Activated CD4-positive, alpha-beta T cell treated with anti-CD3 and anti-CD28 coated beads, Interleukin-2, amount 10 ng/mL, durations not matched to agents 7 days and 5 days (primary cell): ENCODE measurements at regions not wholly inside any gene's neighbourhood (a gene's known extent, or its start where the extent isn't known, plus 50 kb on each side); places are given as distances from the start of the nearest gene placed in this dataset.

Experiments used
- CTCF ChIA-PET: fragments of 350-600 bp; sonication (Branson Sonifier 250); formaldehyde crosslinking; loops from one replicate; lab custom pipeline; 2021; ENCODE audit warnings: antibody characterized with exemption; lab: Charles Lee
- POLR2A ChIA-PET: fragments of 350-600 bp; sonication (Branson Sonifier 250); formaldehyde crosslinking; loops from one replicate; lab custom pipeline; 2021; ENCODE audit warnings: antibody characterized with exemption; lab: Charles Lee
- DNase-seq: peaks from one replicate; pipeline ENCODE4 v3.0.0-alpha.2; 2020
- H3K27ac Mint-ChIP-seq: one replicate; pipeline ENCODE4 v1.8.0; 2021; ENCODE audit warnings: mild to moderate bottlenecking, moderate library complexity, mixed read lengths
- H3K27me3 Mint-ChIP-seq: one replicate; pipeline ENCODE4 v1.8.0; 2021; ENCODE audit warnings: mixed read lengths
- H3K36me3 Mint-ChIP-seq: one replicate; pipeline ENCODE4 v1.8.0; 2021; ENCODE audit warnings: low read depth, mixed read lengths
- H3K4me1 Mint-ChIP-seq: one replicate; pipeline ENCODE4 v1.8.0; 2021; ENCODE audit warnings: mixed read lengths
- H3K4me3 Mint-ChIP-seq: one replicate; pipeline ENCODE4 v1.8.0; 2021; ENCODE audit warnings: mild to moderate bottlenecking, moderate library complexity, mixed read lengths
- H3K9me3 Mint-ChIP-seq: one replicate; pipeline ENCODE4 v1.8.0; 2021; ENCODE audit warnings: mixed read lengths

DNA sequence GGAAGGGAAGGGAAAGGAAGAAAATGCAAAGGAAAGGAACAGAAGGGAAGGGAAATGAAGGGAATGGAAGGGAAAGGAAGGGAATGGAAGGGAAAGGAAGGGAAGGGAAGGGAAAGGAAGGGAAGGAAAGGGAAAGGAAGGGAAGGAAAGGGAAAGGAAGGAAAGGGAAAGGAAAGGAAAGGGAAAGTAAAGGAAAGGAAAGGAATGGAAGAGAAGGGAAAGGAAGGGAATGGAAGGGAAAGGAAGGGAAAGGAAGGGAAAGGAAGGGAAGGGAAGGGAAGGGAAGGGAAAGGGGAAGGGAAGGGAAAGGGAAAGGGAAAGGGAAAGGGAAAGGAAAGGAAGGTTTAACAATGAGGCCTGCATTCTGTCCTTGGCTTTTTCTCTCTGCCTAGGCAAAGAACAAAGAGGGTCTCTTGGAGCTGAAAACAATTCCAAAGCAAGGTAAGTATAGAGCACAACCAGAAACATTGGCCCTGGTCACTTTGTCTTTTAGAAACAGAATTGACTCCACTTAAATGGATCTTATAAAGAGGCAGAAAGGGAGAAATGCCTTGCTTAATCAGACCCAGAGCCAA is 525.9 kb upstream of the TMPO start:
- Mint-ChIP-seq H3K27me3 (no peaks in the 10 kb centered on the region), H3K4me1 (no peaks in the 10 kb centered on the region), H3K36me3 (no peaks in the 10 kb centered on the region), H3K9me3 (no peaks in the 10 kb centered on the region), H3K4me3 (no peak overlapping the region), H3K27ac (no peak overlapping the region)
- no peak for DNase-seq
- CTCF ChIA-PET = interaction anchor here (0.6 kb wide), 1 partner anchor 13 kb away, joined by 3 read pairs; no protein-coding TSS in a partner anchor
- POLR2A ChIA-PET = no interaction called here

GRCh38 chr12:97994746-97995484 is 520.5 kb upstream of the TMPO start:
- no peaks in the 10 kb centered on the region for H3K36me3 Mint-ChIP-seq
- H3K4me3 Mint-ChIP-seq = no peak overlapping the region
- no peaks in the 10 kb centered on the region for H3K4me1 Mint-ChIP-seq
- no peaks in the 10 kb centered on the region for H3K9me3 Mint-ChIP-seq
- no peak overlapping the region for H3K27ac Mint-ChIP-seq
- H3K27me3 Mint-ChIP-seq = no peaks in the 10 kb centered on the region
- ChIA-PET CTCF (no interaction called here), POLR2A (no interaction called here)
- DNase-seq = no peak

DNA sequence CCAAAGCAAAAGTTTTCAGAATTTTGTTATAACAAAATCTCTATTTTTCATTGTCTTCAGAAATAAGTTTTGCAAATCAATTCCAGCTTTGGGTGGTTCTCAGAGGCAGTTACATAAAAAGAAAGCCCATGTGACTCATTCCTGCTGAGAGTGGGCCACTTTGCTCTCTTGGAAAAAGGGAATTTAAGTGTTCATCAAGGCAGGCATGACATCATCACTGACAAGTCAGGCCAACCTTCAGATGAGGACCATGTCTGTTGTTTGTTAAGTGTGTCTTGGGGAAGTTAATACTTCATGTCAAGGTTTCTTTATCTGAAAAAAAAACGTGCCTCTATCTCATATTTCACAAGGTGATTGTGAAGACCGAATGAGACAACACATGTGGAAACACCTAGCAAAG is 519.8 kb upstream of the TMPO start:
- CTCF ChIA-PET = no interaction called here
- no peak overlapping the region for H3K27ac Mint-ChIP-seq

GRCh38 chr12:98001430-98001829 is 514.0 kb upstream of the TMPO start:
- no peak overlapping the region for H3K4me3 Mint-ChIP-seq
- no peak for DNase-seq
- POLR2A ChIA-PET = no interaction called here
- H3K36me3 Mint-ChIP-seq = no peaks in the 10 kb centered on the region
- CTCF ChIA-PET = no interaction called here
- peaks cover 4% of the 10 kb centered on the region for H3K27me3 Mint-ChIP-seq
- H3K9me3 Mint-ChIP-seq = no peaks in the 10 kb centered on the region
- H3K27ac Mint-ChIP-seq = no peak overlapping the region
- H3K4me1 Mint-ChIP-seq = no peaks in the 10 kb centered on the region

More for the DNA sequence above, 519.8 kb upstream of the TMPO start:
- POLR2A ChIA-PET = no interaction called here
- H3K36me3 Mint-ChIP-seq = no peaks in the 10 kb centered on the region
- no peaks in the 10 kb centered on the region for H3K4me1 Mint-ChIP-seq
- H3K27me3 Mint-ChIP-seq = no peaks in the 10 kb centered on the region
- H3K4me3 Mint-ChIP-seq = no peak overlapping the region
- no peaks in the 10 kb centered on the region for H3K9me3 Mint-ChIP-seq
- DNase-seq = no peak

DNA sequence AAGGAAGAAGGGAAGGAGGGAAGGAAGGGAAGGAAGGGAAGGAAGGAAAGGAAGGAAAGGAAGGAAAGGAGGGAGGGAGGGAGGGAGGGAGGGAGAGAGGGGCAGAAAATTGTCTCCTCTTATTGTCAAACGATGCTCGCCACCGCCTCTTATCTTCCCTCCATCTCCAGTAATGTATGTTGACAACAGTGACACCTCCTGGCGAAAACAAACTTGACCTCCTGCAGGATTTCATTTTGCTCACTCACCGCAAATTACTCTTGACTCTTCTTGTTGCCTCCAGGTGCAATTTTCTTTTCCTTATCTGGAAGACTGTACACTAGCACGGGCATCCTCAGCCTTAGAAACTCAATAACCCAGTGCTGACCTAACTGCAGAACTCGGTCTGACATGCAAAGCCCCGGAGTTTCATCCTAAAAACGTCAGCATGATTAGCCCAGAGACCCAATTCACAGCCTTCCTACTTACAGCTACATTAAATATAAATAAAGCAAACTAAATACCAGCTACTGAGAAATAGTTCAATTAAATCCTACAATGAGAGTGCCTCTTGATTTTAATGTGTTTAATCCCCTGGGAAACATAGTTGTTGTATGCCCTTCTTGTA is 512.4 kb upstream of the TMPO start:
- H3K9me3 Mint-ChIP-seq = no peaks in the 10 kb centered on the region
- POLR2A ChIA-PET = no interaction called here
- DNase-seq = peak; percentile 26
- H3K4me3 Mint-ChIP-seq = no peak overlapping the region
- no peaks in the 10 kb centered on the region for H3K36me3 Mint-ChIP-seq
- H3K4me1 Mint-ChIP-seq = no peaks in the 10 kb centered on the region
- no peak overlapping the region for H3K27ac Mint-ChIP-seq
- CTCF ChIA-PET = interaction anchor here (0.6 kb wide), 1 partner anchor 335 kb away, joined by 3 read pairs; no protein-coding TSS in a partner anchor
- H3K27me3 Mint-ChIP-seq = peaks cover 4% of the 10 kb centered on the region

DNA sequence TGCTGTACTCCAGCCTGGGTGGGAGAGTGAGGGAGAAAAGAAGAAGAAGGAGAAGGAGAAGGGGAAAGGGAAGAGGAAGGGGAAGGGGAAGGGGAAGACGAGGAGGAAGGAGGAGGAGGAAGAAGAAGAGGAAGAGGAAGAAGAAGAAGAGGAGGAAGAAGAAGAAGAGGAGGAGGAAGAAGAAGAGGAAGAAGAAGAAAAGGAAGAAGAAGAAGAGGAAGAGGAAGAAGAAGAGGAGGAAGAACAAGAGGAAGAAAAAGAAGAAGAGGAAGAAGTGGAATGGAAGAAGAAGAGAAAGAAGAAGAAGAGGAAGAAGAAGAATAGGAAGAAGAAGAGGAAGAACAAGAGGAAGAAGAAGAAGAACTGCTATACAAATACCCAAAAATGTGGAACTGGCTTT is 507.4 kb upstream of the TMPO start:
- no peak overlapping the region for H3K27ac Mint-ChIP-seq
- H3K4me1 Mint-ChIP-seq = no peaks in the 10 kb centered on the region
- H3K4me3 Mint-ChIP-seq = no peak overlapping the region
- DNase-seq = no peak
- peaks cover 4% of the 10 kb centered on the region for H3K9me3 Mint-ChIP-seq
- CTCF ChIA-PET = no interaction called here
- H3K36me3 Mint-ChIP-seq = no peaks in the 10 kb centered on the region
- H3K27me3 Mint-ChIP-seq = peaks cover 1% of the 10 kb centered on the region
- POLR2A ChIA-PET = no interaction called here

- Mint-ChIP-seq H3K4me1 (no peaks in the 10 kb centered on the region), H3K36me3 (no peaks in the 10 kb centered on the region), H3K27ac (no peak overlapping the region), H3K27me3 (no peaks in the 10 kb centered on the region), H3K9me3 (peaks cover 4% of the 10 kb centered on the region), H3K4me3 (no peak overlapping the region)
- no peak for DNase-seq
- CTCF ChIA-PET = no interaction called here
- POLR2A ChIA-PET = no interaction called here
These were observed 501.8 kb upstream of the TMPO start for GRCh38 chr12:98013560-98013959.

GRCh38 chr12:98018836-98019235 is 496.6 kb upstream of the TMPO start:
- Mint-ChIP-seq H3K4me3 (no peak overlapping the region), H3K9me3 (no peaks in the 10 kb centered on the region), H3K4me1 (no peaks in the 10 kb centered on the region), H3K36me3 (no peaks in the 10 kb centered on the region), H3K27me3 (no peaks in the 10 kb centered on the region), H3K27ac (no peak overlapping the region)
- ChIA-PET POLR2A (no interaction called here), CTCF (no interaction called here)
- DNase-seq = no peak

- DNase-seq = no peak
- Mint-ChIP-seq H3K4me3 (no peak overlapping the region), H3K9me3 (no peaks in the 10 kb centered on the region), H3K27me3 (no peaks in the 10 kb centered on the region), H3K4me1 (no peaks in the 10 kb centered on the region), H3K27ac (no peak overlapping the region), H3K36me3 (no peaks in the 10 kb centered on the region)
- CTCF ChIA-PET = no interaction called here
- POLR2A ChIA-PET = no interaction called here
These were observed 495.0 kb upstream of the TMPO start for GRCh38 chr12:98020376-98020775.

DNA sequence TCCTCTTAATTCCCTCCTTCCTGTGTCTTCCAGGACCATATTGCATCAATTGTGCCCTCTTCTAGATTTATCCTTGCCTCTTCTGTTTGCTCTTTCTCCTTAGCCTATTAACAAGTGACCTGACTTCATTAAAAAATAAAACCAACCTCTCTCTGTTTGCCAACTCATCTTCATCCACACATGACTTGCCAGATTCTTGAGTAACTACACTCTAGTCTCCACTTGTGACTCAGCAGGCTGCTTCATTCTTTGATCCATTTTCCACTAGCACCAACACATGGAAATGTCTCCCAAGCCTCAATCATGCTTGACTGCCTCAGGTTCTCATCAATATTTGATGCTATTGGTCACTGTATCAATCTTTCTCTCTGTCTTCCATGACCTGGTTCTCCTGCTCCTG is 492.4 kb upstream of the TMPO start:
- POLR2A ChIA-PET = no interaction called here
- CTCF ChIA-PET = no interaction called here

DNA sequence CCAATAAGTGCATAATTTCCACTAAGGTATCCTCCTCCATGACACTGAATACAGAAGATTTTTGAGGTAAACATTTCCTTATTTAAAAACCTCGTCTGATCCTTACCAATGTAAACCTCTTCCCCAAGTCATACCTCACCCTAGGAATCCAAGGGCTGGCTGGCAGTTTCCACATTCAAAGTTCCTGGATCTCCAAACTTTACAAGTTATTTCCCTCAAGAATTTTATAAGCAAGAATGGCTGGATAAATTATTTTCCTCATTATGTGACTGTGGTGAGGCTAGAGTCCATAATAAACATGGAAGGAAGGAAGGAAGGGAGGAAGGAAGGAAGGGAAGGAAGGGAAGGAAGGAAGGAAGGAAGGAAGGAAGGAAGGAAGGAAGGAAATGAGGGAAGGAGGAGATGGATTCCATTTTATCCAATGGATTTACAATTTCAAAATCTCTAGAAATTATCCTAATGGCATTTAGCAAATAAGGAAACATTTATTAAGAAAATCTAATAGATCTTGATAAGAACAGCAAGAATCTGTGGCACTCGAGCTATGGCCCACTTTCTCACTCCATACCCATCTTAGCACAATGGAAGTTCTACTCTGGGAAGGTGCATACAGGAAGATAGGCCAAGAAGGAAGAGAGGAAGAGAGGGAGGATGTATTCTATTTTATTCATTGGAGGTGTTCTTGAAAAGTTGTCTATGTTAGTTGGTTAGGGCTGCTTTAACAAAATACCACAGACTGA is 477.8 kb upstream of the TMPO start:
- Mint-ChIP-seq H3K9me3 (no peaks in the 10 kb centered on the region), H3K4me1 (no peaks in the 10 kb centered on the region), H3K36me3 (no peaks in the 10 kb centered on the region), H3K27ac (no peak overlapping the region), H3K4me3 (no peak overlapping the region), H3K27me3 (no peaks in the 10 kb centered on the region)
- ChIA-PET POLR2A (no interaction called here), CTCF (no interaction called here)
- no peak for DNase-seq

More for the DNA sequence above, 492.4 kb upstream of the TMPO start:
- no peak overlapping the region for H3K27ac Mint-ChIP-seq
- H3K9me3 Mint-ChIP-seq = no peaks in the 10 kb centered on the region
- H3K27me3 Mint-ChIP-seq = no peaks in the 10 kb centered on the region
- H3K36me3 Mint-ChIP-seq = no peaks in the 10 kb centered on the region
- no peaks in the 10 kb centered on the region for H3K4me1 Mint-ChIP-seq
- no peak for DNase-seq
- H3K4me3 Mint-ChIP-seq = no peak overlapping the region

- H3K27ac Mint-ChIP-seq = no peak overlapping the region
- no peak for DNase-seq
- H3K27me3 Mint-ChIP-seq = no peaks in the 10 kb centered on the region
- CTCF ChIA-PET = no interaction called here
- no peak overlapping the region for H3K4me3 Mint-ChIP-seq
- no peaks in the 10 kb centered on the region for H3K4me1 Mint-ChIP-seq
- no peaks in the 10 kb centered on the region for H3K36me3 Mint-ChIP-seq
- POLR2A ChIA-PET = no interaction called here
- no peaks in the 10 kb centered on the region for H3K9me3 Mint-ChIP-seq
These were observed 472.7 kb upstream of the TMPO start for GRCh38 chr12:98042668-98043067.

- Mint-ChIP-seq H3K36me3 (no peaks in the 10 kb centered on the region), H3K27me3 (no peaks in the 10 kb centered on the region), H3K9me3 (no peaks in the 10 kb centered on the region), H3K4me3 (no peak overlapping the region), H3K27ac (no peak overlapping the region), H3K4me1 (no peaks in the 10 kb centered on the region)
- CTCF ChIA-PET = no interaction called here
- POLR2A ChIA-PET = no interaction called here
- no peak for DNase-seq
These were observed 470.0 kb upstream of the TMPO start for GRCh38 chr12:98045395-98045794.
